Loucy (cell line): ENCODE measurements at regions not wholly inside any gene's neighbourhood (a gene's known extent, or its start where the extent isn't known, plus 50 kb on each side); places are given as distances from the start of the nearest gene placed in this dataset.

Experiments used
- H2AFZ ChIP-seq: fragments of 200-600 bp; sonication (generic); 2 replicates; pipeline ENCODE4 v1.6.0; 2016; ENCODE audit warnings: antibody characterized with exemption, mild to moderate bottlenecking, low read length, moderate library complexity
- H3F3A ChIP-seq: fragments of 200-600 bp; 2 replicates; pipeline ENCODE4 v1.6.0; 2016; ENCODE audit warnings: antibody characterized with exemption, low read depth, mild to moderate bottlenecking
- H3K27me3 ChIP-seq: fragments of 200-600 bp; sonication (generic); 2 replicates; pipeline ENCODE4 v1.6.1; 2014; ENCODE audit warnings: low read length, mild to moderate bottlenecking; ENCODE audit not compliant: insufficient read depth, poor library complexity, severe bottlenecking
- H3K36me3 ChIP-seq: fragments of 200-600 bp; sonication (generic); 2 replicates; pipeline ENCODE4 v1.6.1; 2016; ENCODE audit warnings: low read length; ENCODE audit not compliant: insufficient read depth
- H3K4me1 ChIP-seq: fragments of 200-600 bp; sonication (generic); 2 replicates; pipeline ENCODE4 v1.5.1; 2014; ENCODE audit warnings: low read length, mild to moderate bottlenecking; ENCODE audit not compliant: insufficient read depth, poor library complexity, severe bottlenecking
- H3K4me2 ChIP-seq: fragments of 200-600 bp; sonication (generic); 2 replicates; pipeline ENCODE4 v1.6.0; 2014; ENCODE audit warnings: antibody characterized with exemption, low read length, low read depth, mild to moderate bottlenecking; ENCODE audit not compliant: poor library complexity, severe bottlenecking
- H3K4me3 ChIP-seq: fragments of 200-600 bp; sonication (generic); 2 replicates; pipeline ENCODE4 v1.5.1; 2014; ENCODE audit warnings: low read length, mild to moderate bottlenecking, mixed read lengths; ENCODE audit not compliant: poor library complexity, severe bottlenecking
- H3K79me2 ChIP-seq: fragments of 200-600 bp; sonication (generic); 2 replicates; pipeline ENCODE4 v1.6.1; 2014; ENCODE audit warnings: low read length; ENCODE audit not compliant: insufficient read depth
- H3K9ac ChIP-seq: fragments of 200-600 bp; sonication (generic); 2 replicates; pipeline ENCODE4 v1.6.0; 2014; ENCODE audit warnings: mild to moderate bottlenecking, low read depth, low read length, moderate library complexity; ENCODE audit not compliant: poor library complexity, severe bottlenecking
- H3K9me2 ChIP-seq: fragments of 200-600 bp; sonication (generic); replicated peaks from 2 replicates; pipeline ENCODE4 v1.6.1; 2016; ENCODE audit warnings: low read depth, low read length, mixed read lengths
- H3K9me3 ChIP-seq: fragments of 200-600 bp; sonication (generic); 2 replicates; pipeline ENCODE4 v1.6.1; 2014; ENCODE audit warnings: mild to moderate bottlenecking, antibody characterized with exemption, low read length, low read depth; ENCODE audit not compliant: insufficient read depth
- H4K20me1 ChIP-seq: fragments of 200-600 bp; sonication (generic); 2 replicates; pipeline ENCODE4 v1.6.0; 2014; ENCODE audit warnings: antibody characterized with exemption, low read length, mild to moderate bottlenecking; ENCODE audit not compliant: insufficient read depth, poor library complexity, severe bottlenecking
- EZH2phosphoT487 ChIP-seq: fragments of 200-600 bp; IDR thresholded peaks from 2 replicates; pipeline ENCODE4 v1.6.1; 2018; ENCODE audit warnings: antibody characterized with exemption, mild to moderate bottlenecking, moderate library complexity, borderline replicate concordance
- TF ChIP-seq, protein P1 (sequence below): fragments of 200-600 bp; sonication (generic); conservative IDR thresholded peaks from 2 replicates; pipeline ENCODE4 v1.5.1; 2014; ENCODE audit warnings: mild to moderate bottlenecking, antibody characterized with exemption, low read length

DNA sequence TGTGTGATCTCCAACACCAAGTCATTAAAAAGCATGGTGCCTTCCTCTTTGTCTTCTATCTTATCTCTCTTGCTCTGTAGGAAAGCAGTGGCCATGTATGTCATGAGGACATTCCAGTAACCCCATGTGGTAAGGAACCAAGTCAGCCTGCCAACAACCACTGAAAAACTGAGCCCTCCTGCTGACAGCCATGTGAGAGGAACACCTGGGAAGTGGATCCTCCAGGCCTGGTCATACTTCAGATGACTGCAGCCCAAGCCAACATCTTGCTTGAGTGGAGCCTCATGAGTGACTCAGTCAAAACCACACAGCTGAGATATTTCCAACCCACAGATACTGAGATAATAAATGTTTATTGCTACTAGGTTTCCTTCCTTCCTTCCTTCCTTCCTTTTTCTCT is 597.3 kb downstream of the ZIC1 start:
- no peaks in the 10 kb centered on the region for H3F3A ChIP-seq
- H3K9me2 ChIP-seq: no peaks in the 10 kb centered on the region
- no peaks in the 10 kb centered on the region for H3K27me3 ChIP-seq
- H3K4me2 ChIP-seq: no peak overlapping the region
- H2AFZ ChIP-seq: no peak overlapping the region
- H3K4me3 ChIP-seq: no peak overlapping the region
- H3K9me3 ChIP-seq: no peaks in the 10 kb centered on the region
- peaks cover 4% of the 10 kb centered on the region for H3K4me1 ChIP-seq
- no peaks in the 10 kb centered on the region for H3K36me3 ChIP-seq
- H4K20me1 ChIP-seq: no peaks in the 10 kb centered on the region
- H3K9ac ChIP-seq: no peak overlapping the region
- no peaks in the 10 kb centered on the region for H3K79me2 ChIP-seq
- TF ChIP-seq EZH2phosphoT487: no peak
- TF ChIP-seq, protein P1, sequence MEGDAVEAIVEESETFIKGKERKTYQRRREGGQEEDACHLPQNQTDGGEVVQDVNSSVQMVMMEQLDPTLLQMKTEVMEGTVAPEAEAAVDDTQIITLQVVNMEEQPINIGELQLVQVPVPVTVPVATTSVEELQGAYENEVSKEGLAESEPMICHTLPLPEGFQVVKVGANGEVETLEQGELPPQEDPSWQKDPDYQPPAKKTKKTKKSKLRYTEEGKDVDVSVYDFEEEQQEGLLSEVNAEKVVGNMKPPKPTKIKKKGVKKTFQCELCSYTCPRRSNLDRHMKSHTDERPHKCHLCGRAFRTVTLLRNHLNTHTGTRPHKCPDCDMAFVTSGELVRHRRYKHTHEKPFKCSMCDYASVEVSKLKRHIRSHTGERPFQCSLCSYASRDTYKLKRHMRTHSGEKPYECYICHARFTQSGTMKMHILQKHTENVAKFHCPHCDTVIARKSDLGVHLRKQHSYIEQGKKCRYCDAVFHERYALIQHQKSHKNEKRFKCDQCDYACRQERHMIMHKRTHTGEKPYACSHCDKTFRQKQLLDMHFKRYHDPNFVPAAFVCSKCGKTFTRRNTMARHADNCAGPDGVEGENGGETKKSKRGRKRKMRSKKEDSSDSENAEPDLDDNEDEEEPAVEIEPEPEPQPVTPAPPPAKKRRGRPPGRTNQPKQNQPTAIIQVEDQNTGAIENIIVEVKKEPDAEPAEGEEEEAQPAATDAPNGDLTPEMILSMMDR: no peak

DNA sequence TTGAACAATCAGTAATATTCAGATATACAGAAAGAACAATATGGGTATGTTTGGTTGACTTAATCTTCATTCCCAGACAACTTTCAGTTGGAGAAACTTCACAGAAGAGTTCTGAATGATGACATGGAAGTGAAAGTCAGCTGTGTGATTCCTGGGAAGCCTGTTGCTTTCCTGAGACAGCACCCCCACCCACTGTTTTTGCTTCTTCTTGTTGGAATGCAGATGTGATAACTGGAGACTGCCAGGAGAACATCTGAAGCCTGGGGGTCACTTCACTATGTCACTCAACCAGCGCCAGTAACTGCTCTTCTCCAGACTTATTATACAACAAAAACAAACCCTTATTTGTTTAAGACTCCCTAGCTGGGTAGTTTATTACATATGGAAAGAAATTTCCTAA is 599.4 kb downstream of the ZIC1 start:
- no peaks in the 10 kb centered on the region for H3K36me3 ChIP-seq
- no peak for TF ChIP-seq EZH2phosphoT487
- TF ChIP-seq, protein P1: no peak
- no peaks in the 10 kb centered on the region for H3K9me3 ChIP-seq
- H3K79me2 ChIP-seq: no peaks in the 10 kb centered on the region
- peaks cover 4% of the 10 kb centered on the region for H3K4me1 ChIP-seq
- no peaks in the 10 kb centered on the region for H3K9me2 ChIP-seq
- H2AFZ ChIP-seq: no peak overlapping the region
- no peak overlapping the region for H3K4me2 ChIP-seq
- no peak overlapping the region for H3K4me3 ChIP-seq
- no peaks in the 10 kb centered on the region for H3K27me3 ChIP-seq
- H3K9ac ChIP-seq: no peak overlapping the region
- H4K20me1 ChIP-seq: no peaks in the 10 kb centered on the region
- H3F3A ChIP-seq: no peaks in the 10 kb centered on the region

DNA sequence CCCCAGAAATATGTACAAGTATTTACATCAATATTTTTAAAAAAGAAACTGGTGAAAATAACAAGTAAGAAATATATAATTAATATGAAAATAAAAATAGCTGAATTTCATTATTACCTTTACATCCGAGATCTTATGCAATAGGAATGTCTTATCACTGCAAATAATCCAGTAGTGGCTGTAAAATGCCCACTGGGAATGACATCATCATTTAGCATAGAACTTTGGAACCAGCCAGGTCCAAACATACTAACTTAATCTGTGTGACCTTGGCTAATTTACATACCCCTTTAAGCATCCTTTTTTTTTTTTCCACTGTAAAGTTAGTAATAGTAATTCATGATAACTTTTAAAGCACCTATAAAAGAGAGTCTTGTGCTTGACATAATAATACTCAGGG is 611.7 kb downstream of the ZIC1 start:
- TF ChIP-seq, protein P1: no peak
- TF ChIP-seq EZH2phosphoT487: no peak
- Histone ChIP-seq H3K79me2 (no peaks in the 10 kb centered on the region), H4K20me1 (no peaks in the 10 kb centered on the region), H3K9ac (no peak overlapping the region), H3F3A (no peaks in the 10 kb centered on the region), H3K4me1 (no peaks in the 10 kb centered on the region), H3K9me3 (no peaks in the 10 kb centered on the region), H3K4me2 (no peak overlapping the region), H3K36me3 (no peaks in the 10 kb centered on the region), H2AFZ (no peak overlapping the region), H3K27me3 (no peaks in the 10 kb centered on the region), H3K9me2 (no peaks in the 10 kb centered on the region), H3K4me3 (no peak overlapping the region)
